Mesothelial cell of epicardium (in vitro differentiated cells): ENCODE measurements at regions not wholly inside any gene's neighbourhood (a gene's known extent, or its start where the extent isn't known, plus 50 kb on each side); places are given as distances from the start of the nearest gene placed in this dataset.

Experiments
- DNase-seq, 2 experiments: peaks; one replicate each; pipeline ENCODE4 v3.0.0; 2021; ENCODE audit warnings: low spot score in 2 of 2; ENCODE audit not compliant: unreplicated experiment in 2 of 2
- H3K27ac Mint-ChIP-seq: 2 replicates; pipeline ENCODE4 v1.8.0; 2021; ENCODE audit warnings: mixed read lengths
- H3K27me3 Mint-ChIP-seq: 2 replicates; pipeline ENCODE4 v1.8.0; 2021; ENCODE audit warnings: low read depth, mixed read lengths
- H3K36me3 Mint-ChIP-seq: 2 replicates; pipeline ENCODE4 v1.8.0; 2021; ENCODE audit warnings: mixed read lengths
- H3K4me1 Mint-ChIP-seq: 2 replicates; pipeline ENCODE4 v1.8.0; 2021; ENCODE audit warnings: mixed read lengths
- H3K4me3 Mint-ChIP-seq: 2 replicates; pipeline ENCODE4 v1.8.0; 2021; ENCODE audit warnings: mild to moderate bottlenecking, moderate library complexity, mixed read lengths
- H3K9me3 Mint-ChIP-seq: 2 replicates; pipeline ENCODE4 v1.8.0; 2021; ENCODE audit warnings: mixed read lengths
- CTCF ChIP-seq: fragments of 200-600 bp; sonication (generic); IDR thresholded peaks from one replicate; pipeline ENCODE4 v1.5.0; 2021; ENCODE audit warnings: antibody characterized with exemption; ENCODE audit not compliant: unreplicated experiment

GRCh38 chr5:166535641-166536040, 1755.8 kb upstream of the WWC1 start:
- H3K9me3 Mint-ChIP-seq, result no peaks in the 10 kb centered on the region
- no peak for DNase-seq
- no peak overlapping the region for H3K4me3 Mint-ChIP-seq
- H3K36me3 Mint-ChIP-seq, result no peaks in the 10 kb centered on the region
- H3K27ac Mint-ChIP-seq, result no peak overlapping the region
- H3K4me1 Mint-ChIP-seq, result peaks cover 9% of the 10 kb centered on the region
- no peaks in the 10 kb centered on the region for H3K27me3 Mint-ChIP-seq
- TF ChIP-seq CTCF, result no peak

GRCh38 chr5:166540156-166540555, 1751.3 kb upstream of the WWC1 start:
- H3K27ac Mint-ChIP-seq, result no peak overlapping the region
- peaks cover 2% of the 10 kb centered on the region for H3K4me1 Mint-ChIP-seq
- no peak for TF ChIP-seq CTCF
- H3K36me3 Mint-ChIP-seq, result no peaks in the 10 kb centered on the region
- no peak for DNase-seq
- no peaks in the 10 kb centered on the region for H3K27me3 Mint-ChIP-seq
- no peaks in the 10 kb centered on the region for H3K9me3 Mint-ChIP-seq
- H3K4me3 Mint-ChIP-seq, result no peak overlapping the region

DNA sequence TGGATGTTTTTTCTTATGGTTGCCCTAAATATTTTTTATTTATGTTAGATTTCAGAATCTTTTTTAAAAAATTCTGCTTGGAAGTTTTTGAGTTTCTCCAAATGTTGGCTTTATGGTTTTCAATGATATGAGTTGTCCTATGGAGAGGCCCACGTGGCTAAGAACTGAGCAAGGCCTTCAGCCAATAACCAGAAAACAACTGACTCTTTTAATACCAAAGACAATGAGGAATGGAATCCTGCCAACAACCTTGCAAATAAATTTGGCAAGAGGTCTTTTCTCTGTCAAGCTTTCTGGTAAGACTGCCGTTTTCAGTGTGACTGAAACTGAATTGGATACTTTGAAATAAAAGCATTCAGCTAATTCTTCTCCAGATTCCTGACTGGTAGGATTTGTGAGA, 1740.1 kb upstream of the WWC1 start:
- no peak overlapping the region for H3K4me3 Mint-ChIP-seq
- peaks cover 19% of the 10 kb centered on the region for H3K9me3 Mint-ChIP-seq
- no peaks in the 10 kb centered on the region for H3K36me3 Mint-ChIP-seq
- TF ChIP-seq CTCF, result no peak
- H3K4me1 Mint-ChIP-seq, result peaks cover 4% of the 10 kb centered on the region
- no peak overlapping the region for H3K27ac Mint-ChIP-seq
- no peak for DNase-seq
- H3K27me3 Mint-ChIP-seq, result no peaks in the 10 kb centered on the region

- no peak for TF ChIP-seq CTCF
- no peak for DNase-seq
- Mint-ChIP-seq H3K9me3 (peaks cover 25% of the 10 kb centered on the region), H3K4me1 (peaks cover 4% of the 10 kb centered on the region), H3K36me3 (peaks cover 3% of the 10 kb centered on the region), H3K4me3 (no peak overlapping the region), H3K27ac (no peak overlapping the region), H3K27me3 (no peaks in the 10 kb centered on the region)
Measured at GRCh38 chr5:166553778-166554177, 1737.7 kb upstream of the WWC1 start.

DNA sequence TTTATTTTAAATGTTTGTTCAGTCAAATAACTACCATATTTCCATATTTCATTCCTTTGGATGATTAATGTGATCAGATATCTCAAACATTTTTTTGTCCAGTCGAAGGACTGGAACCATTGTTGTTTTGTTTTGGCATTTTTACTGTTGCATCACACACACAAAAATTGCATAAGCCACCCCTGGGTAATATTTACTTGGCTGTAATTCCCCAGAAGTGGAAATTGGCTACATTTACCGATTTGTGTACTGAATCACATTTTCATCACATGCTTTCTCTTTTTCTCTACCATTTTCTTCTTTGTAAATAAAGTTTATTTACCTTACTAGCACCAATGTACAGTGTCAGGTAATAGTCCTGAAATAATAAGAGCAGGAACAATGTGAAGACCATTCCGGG, 1729.7 kb upstream of the WWC1 start:
- no peak for DNase-seq
- Mint-ChIP-seq H3K27me3 (no peaks in the 10 kb centered on the region), H3K4me1 (peaks cover 9% of the 10 kb centered on the region), H3K27ac (no peak overlapping the region), H3K9me3 (peaks cover 29% of the 10 kb centered on the region), H3K4me3 (no peak overlapping the region), H3K36me3 (peaks cover 13% of the 10 kb centered on the region)
- no peak for TF ChIP-seq CTCF

GRCh38 chr5:166562246-166562645, 1729.2 kb upstream of the WWC1 start:
- Mint-ChIP-seq H3K4me3 (no peak overlapping the region), H3K36me3 (peaks cover 13% of the 10 kb centered on the region), H3K27ac (no peak overlapping the region), H3K4me1 (peaks cover 10% of the 10 kb centered on the region), H3K9me3 (peaks cover 29% of the 10 kb centered on the region), H3K27me3 (no peaks in the 10 kb centered on the region)
- no peak for TF ChIP-seq CTCF
- no peak for DNase-seq
